Progenitor cell of endocrine pancreas (in vitro differentiated cells): ENCODE measurements at regions not wholly inside any gene's neighbourhood (a gene's known extent, or its start where the extent isn't known, plus 50 kb on each side); places are given as distances from the start of the nearest gene placed in this dataset.

Experiments used
- DNase-seq: peaks from one replicate; pipeline ENCODE4 v3.0.0; 2021; ENCODE audit warnings: low spot score; ENCODE audit not compliant: unreplicated experiment
- H3K27ac Mint-ChIP-seq: 2 replicates; pipeline ENCODE4 v1.8.0; 2021; ENCODE audit warnings: mild to moderate bottlenecking, moderate library complexity, mixed read lengths
- H3K27me3 Mint-ChIP-seq: 2 replicates; pipeline ENCODE4 v1.8.0; 2021; ENCODE audit warnings: mixed read lengths
- H3K36me3 Mint-ChIP-seq: 2 replicates; pipeline ENCODE4 v1.8.0; 2022; ENCODE audit warnings: mixed read lengths; ENCODE audit not compliant: insufficient read depth
- H3K4me1 Mint-ChIP-seq: 2 replicates; pipeline ENCODE4 v1.8.0; 2021; ENCODE audit warnings: low read depth, mixed read lengths
- H3K4me3 Mint-ChIP-seq: 2 replicates; pipeline ENCODE4 v1.8.0; 2021; ENCODE audit warnings: low read depth, mild to moderate bottlenecking, moderate library complexity, mixed read lengths
- H3K9me3 Mint-ChIP-seq: 2 replicates; pipeline ENCODE4 v1.8.0; 2021; ENCODE audit warnings: low read depth, mixed read lengths
- TF ChIP-seq, protein P1 (sequence below): fragments of 200-600 bp; sonication (generic); IDR thresholded peaks from one replicate; pipeline ENCODE4 v1.5.0; 2021; ENCODE audit warnings: antibody characterized with exemption, mild to moderate bottlenecking; ENCODE audit not compliant: unreplicated experiment

- no peaks in the 10 kb centered on the region for H3K4me1 Mint-ChIP-seq
- no peaks in the 10 kb centered on the region for H3K36me3 Mint-ChIP-seq
- no peak overlapping the region for H3K27ac Mint-ChIP-seq
- no peaks in the 10 kb centered on the region for H3K27me3 Mint-ChIP-seq
- DNase-seq, result no peak
- no peak overlapping the region for H3K4me3 Mint-ChIP-seq
- peaks cover 5% of the 10 kb centered on the region for H3K9me3 Mint-ChIP-seq
- TF ChIP-seq, protein P1, sequence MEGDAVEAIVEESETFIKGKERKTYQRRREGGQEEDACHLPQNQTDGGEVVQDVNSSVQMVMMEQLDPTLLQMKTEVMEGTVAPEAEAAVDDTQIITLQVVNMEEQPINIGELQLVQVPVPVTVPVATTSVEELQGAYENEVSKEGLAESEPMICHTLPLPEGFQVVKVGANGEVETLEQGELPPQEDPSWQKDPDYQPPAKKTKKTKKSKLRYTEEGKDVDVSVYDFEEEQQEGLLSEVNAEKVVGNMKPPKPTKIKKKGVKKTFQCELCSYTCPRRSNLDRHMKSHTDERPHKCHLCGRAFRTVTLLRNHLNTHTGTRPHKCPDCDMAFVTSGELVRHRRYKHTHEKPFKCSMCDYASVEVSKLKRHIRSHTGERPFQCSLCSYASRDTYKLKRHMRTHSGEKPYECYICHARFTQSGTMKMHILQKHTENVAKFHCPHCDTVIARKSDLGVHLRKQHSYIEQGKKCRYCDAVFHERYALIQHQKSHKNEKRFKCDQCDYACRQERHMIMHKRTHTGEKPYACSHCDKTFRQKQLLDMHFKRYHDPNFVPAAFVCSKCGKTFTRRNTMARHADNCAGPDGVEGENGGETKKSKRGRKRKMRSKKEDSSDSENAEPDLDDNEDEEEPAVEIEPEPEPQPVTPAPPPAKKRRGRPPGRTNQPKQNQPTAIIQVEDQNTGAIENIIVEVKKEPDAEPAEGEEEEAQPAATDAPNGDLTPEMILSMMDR, result no peak
Observed at GRCh38 chr4:187883836-187884475, 111.6 kb upstream of the ZFP42 start.

- peaks cover 7% of the 10 kb centered on the region for H3K9me3 Mint-ChIP-seq
- no peaks in the 10 kb centered on the region for H3K27me3 Mint-ChIP-seq
- H3K4me1 Mint-ChIP-seq, result peaks cover 5% of the 10 kb centered on the region
- no peak for DNase-seq
- no peak overlapping the region for H3K27ac Mint-ChIP-seq
- no peaks in the 10 kb centered on the region for H3K36me3 Mint-ChIP-seq
- H3K4me3 Mint-ChIP-seq, result no peak overlapping the region
- TF ChIP-seq, protein P1, result no peak
Observed at GRCh38 chr4:187887906-187888305, 107.7 kb upstream of the ZFP42 start.

- H3K27ac Mint-ChIP-seq, result no peak overlapping the region
- no peaks in the 10 kb centered on the region for H3K36me3 Mint-ChIP-seq
Observed at GRCh38 chr4:187889651-187890050, 105.9 kb upstream of the ZFP42 start.

GRCh38 chr4:187893418-187893817 is 102.2 kb upstream of the ZFP42 start:
- H3K4me1 Mint-ChIP-seq, result peaks cover 9% of the 10 kb centered on the region
- TF ChIP-seq, protein P1, result no peak
- H3K36me3 Mint-ChIP-seq, result no peaks in the 10 kb centered on the region
- H3K9me3 Mint-ChIP-seq, result peaks cover 3% of the 10 kb centered on the region
- DNase-seq, result no peak
- no peaks in the 10 kb centered on the region for H3K27me3 Mint-ChIP-seq
- H3K4me3 Mint-ChIP-seq, result no peak overlapping the region
- no peak overlapping the region for H3K27ac Mint-ChIP-seq

More at GRCh38 chr4:187889651-187890050, 105.9 kb upstream of the ZFP42 start:
- peaks cover 7% of the 10 kb centered on the region for H3K9me3 Mint-ChIP-seq
- no peak overlapping the region for H3K4me3 Mint-ChIP-seq
- TF ChIP-seq, protein P1, result no peak
- no peak for DNase-seq
- H3K27me3 Mint-ChIP-seq, result no peaks in the 10 kb centered on the region
- peaks cover 9% of the 10 kb centered on the region for H3K4me1 Mint-ChIP-seq

DNA sequence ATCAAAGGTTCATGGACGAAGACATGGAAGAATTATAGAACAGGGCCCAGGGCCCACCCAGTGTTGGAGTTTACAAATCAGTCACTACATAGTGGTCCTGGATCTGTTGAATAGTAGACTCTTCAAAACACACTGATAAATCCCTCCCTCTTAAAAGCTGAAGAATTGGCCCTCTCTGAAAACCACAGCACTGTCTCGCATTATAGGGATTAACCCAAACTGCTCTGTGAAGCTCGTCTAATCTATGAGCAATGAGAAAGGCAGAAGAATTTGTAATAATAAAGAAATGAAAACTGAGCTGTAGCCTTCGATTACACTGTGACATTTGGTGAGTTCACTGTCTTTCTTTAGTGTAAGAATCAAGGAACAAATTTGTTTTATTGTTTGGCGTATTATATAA is 92.5 kb upstream of the ZFP42 start:
- no peak for DNase-seq

More for the DNA sequence above, 92.5 kb upstream of the ZFP42 start:
- TF ChIP-seq, protein P1, result no peak
- Mint-ChIP-seq H3K36me3 (no peaks in the 10 kb centered on the region), H3K27me3 (no peaks in the 10 kb centered on the region), H3K4me1 (no peaks in the 10 kb centered on the region), H3K27ac (no peak overlapping the region), H3K9me3 (peaks cover 7% of the 10 kb centered on the region), H3K4me3 (no peak overlapping the region)
